Right renal pelvis (tissue), 4 donors: ENCODE measurements at regions not wholly inside any gene's neighbourhood (a gene's known extent, or its start where the extent isn't known, plus 50 kb on each side); places are given as distances from the start of the nearest gene placed in this dataset.

Source experiments
- DNase-seq, 4 donors: peaks; one replicate each; pipeline ENCODE4 v3.0.0-alpha.2; 2013; ENCODE audit warnings: low read depth in 4 of 4, low spot score in 3 of 4, missing footprints in 1 of 4

- no peak for DNase-seq
These were observed 495.5 kb downstream of the MIAT start for GRCh38 chr22:27152883-27153282.

- DNase-seq: no peak
These were observed 496.0 kb downstream of the MIAT start for GRCh38 chr22:27153386-27153785.

- DNase-seq: no peak
These were observed 497.3 kb downstream of the MIAT start for GRCh38 chr22:27154717-27155116.

- DNase-seq: no peak
These were observed 499.6 kb downstream of the MIAT start for GRCh38 chr22:27156821-27157489.

GRCh38 chr22:27157666-27158370, 500.4 kb downstream of the MIAT start:
- no peak for DNase-seq

- DNase-seq: no peak
These were observed 501.6 kb downstream of the MIAT start for GRCh38 chr22:27159016-27159415.

GRCh38 chr22:27159716-27160295, 502.4 kb downstream of the MIAT start:
- no peak for DNase-seq

GRCh38 chr22:27163162-27164137, 506.1 kb downstream of the MIAT start:
- DNase-seq: no peak

GRCh38 chr22:27164781-27165503, 507.6 kb downstream of the MIAT start:
- no peak for DNase-seq

GRCh38 chr22:27168681-27169080, 511.3 kb downstream of the MIAT start:
- DNase-seq: no peak

- no peak for DNase-seq
These were observed 513.1 kb downstream of the MIAT start for GRCh38 chr22:27170491-27170890.

GRCh38 chr22:27171212-27171611, 513.8 kb downstream of the MIAT start:
- no peak for DNase-seq

GRCh38 chr22:27173530-27173929, 516.1 kb downstream of the MIAT start:
- no peak for DNase-seq

- DNase-seq: no peak
These were observed 517.8 kb downstream of the MIAT start for GRCh38 chr22:27175021-27175838.

GRCh38 chr22:27175974-27176373, 518.6 kb downstream of the MIAT start:
- DNase-seq: no peak

- DNase-seq: no peak
These were observed 521.8 kb downstream of the MIAT start for GRCh38 chr22:27179161-27179560.

GRCh38 chr22:27181537-27181936, 524.1 kb downstream of the MIAT start:
- no peak for DNase-seq

GRCh38 chr22:27183474-27183873, 526.1 kb downstream of the MIAT start:
- DNase-seq: no peak

GRCh38 chr22:27185099-27185709, 527.8 kb downstream of the MIAT start:
- no peak for DNase-seq
